ENCODE measurements at regions not wholly inside any gene's neighbourhood (a gene's known extent, or its start where the extent isn't known, plus 50 kb on each side); places are given as distances from the start of the nearest gene placed in this dataset.

GRCh38 chr2:51387235-51387634 is 355.3 kb upstream of the NRXN1 start:
- no peaks in the 10 kb centered on the region for H3K4me1 ChIP-seq
- DNase-seq (ENCODE audit: low read depth in 1 of 2, low spot score in 1 of 2) (no peak), FAIRE-seq (no peak), ATAC-seq (no peak)
- H3K27ac ChIP-seq, result no peak overlapping the region
- CTCF ChIA-PET, result no interaction called here
- H3K4me2 ChIP-seq, result no peak overlapping the region
- TF ChIP-seq, protein P1, sequence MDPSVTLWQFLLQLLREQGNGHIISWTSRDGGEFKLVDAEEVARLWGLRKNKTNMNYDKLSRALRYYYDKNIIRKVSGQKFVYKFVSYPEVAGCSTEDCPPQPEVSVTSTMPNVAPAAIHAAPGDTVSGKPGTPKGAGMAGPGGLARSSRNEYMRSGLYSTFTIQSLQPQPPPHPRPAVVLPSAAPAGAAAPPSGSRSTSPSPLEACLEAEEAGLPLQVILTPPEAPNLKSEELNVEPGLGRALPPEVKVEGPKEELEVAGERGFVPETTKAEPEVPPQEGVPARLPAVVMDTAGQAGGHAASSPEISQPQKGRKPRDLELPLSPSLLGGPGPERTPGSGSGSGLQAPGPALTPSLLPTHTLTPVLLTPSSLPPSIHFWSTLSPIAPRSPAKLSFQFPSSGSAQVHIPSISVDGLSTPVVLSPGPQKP (IDR thresholded peaks at IDR 0.05; ENCODE audit: low read depth, low read length), result no peak
- TF ChIP-seq EHF (CRISPR knock-in tag; IDR thresholded peaks at IDR 0.05), result no peak
- no peak for TF ChIP-seq HMGXB4 (CRISPR knock-in tag; IDR thresholded peaks at IDR 0.05; ENCODE audit: borderline replicate concordance)
- no peak for TF ChIP-seq POLR2A (IDR thresholded peaks at IDR 0.05; ENCODE audit: low read length)
- no peak for TF ChIP-seq EP300 (IDR thresholded peaks at IDR 0.05)
- no peak for TF ChIP-seq NPAS2 (CRISPR knock-in tag; IDR thresholded peaks at IDR 0.05; ENCODE audit: borderline replicate concordance)
- no peak for TF ChIP-seq JUNB (IDR thresholded peaks at IDR 0.05)
- no peak for TF ChIP-seq MYC (IDR thresholded peaks at IDR 0.05; ENCODE audit: borderline replicate concordance, low read length)
- TF ChIP-seq HES2 (IDR thresholded peaks at IDR 0.05), result no peak
- TF ChIP-seq ZNF302 (CRISPR knock-in tag; IDR thresholded peaks at IDR 0.05), result no peak
- no peak for TF ChIP-seq RNF2 (IDR thresholded peaks at IDR 0.05; ENCODE audit: borderline replicate concordance, low read depth)
- POLR2A ChIA-PET, result no interaction called here
- H3K4me3 ChIP-seq, result no peak overlapping the region
- H3K9me3 ChIP-seq, result peaks cover 25% of the 10 kb centered on the region

GRCh38 chr2:51379997-51380396 is 348.1 kb upstream of the NRXN1 start:
- Histone ChIP-seq H3K4me2 (no peak overlapping the region), H3K4me1 (no peaks in the 10 kb centered on the region), H3K4me3 (no peak overlapping the region), H3K9me3 (0 out of 3 replicates have a peak, but pooled peaks cover 16% of the 10 kb centered on the region), H3K27ac (no peak overlapping the region)
- no peak for FAIRE-seq
- DNase-seq (ENCODE audit: low read depth in 1 of 2, low spot score in 1 of 2), result no peak
- no peak for TF ChIP-seq HOXB13 (CRISPR knock-in tag; IDR thresholded peaks at IDR 0.05; ENCODE audit: low read depth)
- TF ChIP-seq, protein P2, sequence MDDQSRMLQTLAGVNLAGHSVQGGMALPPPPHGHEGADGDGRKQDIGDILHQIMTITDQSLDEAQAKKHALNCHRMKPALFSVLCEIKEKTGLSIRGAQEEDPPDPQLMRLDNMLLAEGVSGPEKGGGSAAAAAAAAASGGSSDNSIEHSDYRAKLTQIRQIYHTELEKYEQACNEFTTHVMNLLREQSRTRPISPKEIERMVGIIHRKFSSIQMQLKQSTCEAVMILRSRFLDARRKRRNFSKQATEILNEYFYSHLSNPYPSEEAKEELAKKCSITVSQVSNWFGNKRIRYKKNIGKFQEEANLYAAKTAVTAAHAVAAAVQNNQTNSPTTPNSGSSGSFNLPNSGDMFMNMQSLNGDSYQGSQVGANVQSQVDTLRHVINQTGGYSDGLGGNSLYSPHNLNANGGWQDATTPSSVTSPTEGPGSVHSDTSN (IDR thresholded peaks at IDR 0.05), result no peak
- no peak for TF ChIP-seq USF2 (IDR thresholded peaks at IDR 0.05)
- no peak for TF ChIP-seq CHD2 (IDR thresholded peaks at IDR 0.05; ENCODE audit: low read length, partially characterized antibody)
- TF ChIP-seq RARB (CRISPR knock-in tag; IDR thresholded peaks at IDR 0.05), result no peak
- no peak for TF ChIP-seq RAD21 (conservative IDR thresholded peaks at IDR 0.05 in 1 of 2, IDR thresholded peaks at IDR 0.05 in 1 of 2)
- TF ChIP-seq ZSCAN20 (CRISPR knock-in tag; IDR thresholded peaks at IDR 0.05), result no peak
- TF ChIP-seq, protein P3, sequence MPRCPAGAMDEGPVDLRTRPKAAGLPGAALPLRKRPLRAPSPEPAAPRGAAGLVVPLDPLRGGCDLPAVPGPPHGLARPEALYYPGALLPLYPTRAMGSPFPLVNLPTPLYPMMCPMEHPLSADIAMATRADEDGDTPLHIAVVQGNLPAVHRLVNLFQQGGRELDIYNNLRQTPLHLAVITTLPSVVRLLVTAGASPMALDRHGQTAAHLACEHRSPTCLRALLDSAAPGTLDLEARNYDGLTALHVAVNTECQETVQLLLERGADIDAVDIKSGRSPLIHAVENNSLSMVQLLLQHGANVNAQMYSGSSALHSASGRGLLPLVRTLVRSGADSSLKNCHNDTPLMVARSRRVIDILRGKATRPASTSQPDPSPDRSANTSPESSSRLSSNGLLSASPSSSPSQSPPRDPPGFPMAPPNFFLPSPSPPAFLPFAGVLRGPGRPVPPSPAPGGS (IDR thresholded peaks at IDR 0.05), result no peak
- TF ChIP-seq TP53 (CRISPR knock-in tag; IDR thresholded peaks at IDR 0.05), result no peak
- no peak for TF ChIP-seq CBX8 (IDR thresholded peaks at IDR 0.05)
- no peak for TF ChIP-seq HDAC2 (IDR thresholded peaks at IDR 0.05)
- no peak for TF ChIP-seq JUN (IDR thresholded peaks at IDR 0.05)
- no peak for TF ChIP-seq KDM1A (IDR thresholded peaks at IDR 0.05; ENCODE audit: low read depth)
- TF ChIP-seq RNF2 (IDR thresholded peaks at IDR 0.05; ENCODE audit: borderline replicate concordance, low read depth), result no peak
- TF ChIP-seq NPAS2 (CRISPR knock-in tag; IDR thresholded peaks at IDR 0.05; ENCODE audit: borderline replicate concordance), result no peak
- no peak for TF ChIP-seq SREBF2 (IDR thresholded peaks at IDR 0.05)
- no peak for ATAC-seq
- CTCF ChIA-PET, result no interaction called here
- POLR2A ChIA-PET, result no interaction called here

Measured in A549 (cell line).